ENCODE measurements at regions not wholly inside any gene's neighbourhood (a gene's known extent, or its start where the extent isn't known, plus 50 kb on each side); places are given as distances from the start of the nearest gene placed in this dataset.

- no peak for DNase-seq
Observed at GRCh38 chr3:150057227-150057626, 86.5 kb upstream of the PFN2 start.

- no peak for DNase-seq
Observed at GRCh38 chr3:150055332-150055731, 84.6 kb upstream of the PFN2 start.

- DNase-seq: no peak
Observed at GRCh38 chr3:150054635-150055034, 83.9 kb upstream of the PFN2 start.

- DNase-seq: no peak
Observed at GRCh38 chr3:150050510-150050909, 79.8 kb upstream of the PFN2 start.

- no peak for DNase-seq
Observed at GRCh38 chr3:150049317-150049716, 78.6 kb upstream of the PFN2 start.

GRCh38 chr3:150041877-150042276, 71.2 kb upstream of the PFN2 start:
- no peak for DNase-seq

GRCh38 chr3:150040097-150040496, 69.4 kb upstream of the PFN2 start:
- DNase-seq: no peak

GRCh38 chr3:150038830-150039229, 68.1 kb upstream of the PFN2 start:
- DNase-seq: no peak

- no peak for DNase-seq
Observed at GRCh38 chr3:150036780-150037179, 66.1 kb upstream of the PFN2 start.

- no peak for DNase-seq
Observed at GRCh38 chr3:150035910-150036612, 65.4 kb upstream of the PFN2 start.

- DNase-seq: no peak
Observed at GRCh38 chr3:150035301-150035779, 64.6 kb upstream of the PFN2 start.

GRCh38 chr3:150033721-150034120, 63.0 kb upstream of the PFN2 start:
- DNase-seq: no peak

- DNase-seq: peak in 1 of 3 donors; percentile 11
Observed at GRCh38 chr3:150030841-150031240, 60.1 kb upstream of the PFN2 start.

- no peak for DNase-seq
Observed at GRCh38 chr3:150023239-150023636, 52.5 kb upstream of the PFN2 start.

- no peak for DNase-seq
Observed at GRCh38 chr3:150022381-150023238, 51.9 kb upstream of the PFN2 start.

GRCh38 chr3:150020527-150020926, 49.8 kb upstream of the PFN2 start:
- DNase-seq: no peak
